Fibroblast of the conjunctiva (primary cell): ENCODE measurements at regions not wholly inside any gene's neighbourhood (a gene's known extent, or its start where the extent isn't known, plus 50 kb on each side); places are given as distances from the start of the nearest gene placed in this dataset.
A peak's percentile ranks its signal among the peaks of the same experiment; 100 is the strongest.

Source experiments
- DNase-seq: peaks from one replicate; pipeline ENCODE4 v3.0.0-alpha.2; 2010; ENCODE audit warnings: low read depth

- DNase-seq: no peak
These were observed 235.2 kb downstream of the KLF5 start for GRCh38 chr13:73293913-73294523.

GRCh38 chr13:73292127-73292526 lies 233.3 kb downstream of the KLF5 start:
- DNase-seq: no peak

- no peak for DNase-seq
These were observed 232.0 kb downstream of the KLF5 start for GRCh38 chr13:73290844-73291243.

GRCh38 chr13:73288596-73288995 lies 229.8 kb downstream of the KLF5 start:
- DNase-seq: no peak

- DNase-seq: no peak
These were observed 229.0 kb downstream of the KLF5 start for GRCh38 chr13:73287831-73288230.

- no peak for DNase-seq
These were observed 228.3 kb downstream of the KLF5 start for GRCh38 chr13:73286942-73287620.

- no peak for DNase-seq
These were observed 227.4 kb downstream of the KLF5 start for GRCh38 chr13:73286177-73286576.

GRCh38 chr13:73284081-73284874 lies 225.5 kb downstream of the KLF5 start:
- no peak for DNase-seq

GRCh38 chr13:73283636-73284035 lies 224.8 kb downstream of the KLF5 start:
- DNase-seq: no peak

- no peak for DNase-seq
These were observed 222.9 kb downstream of the KLF5 start for GRCh38 chr13:73281746-73282145.

GRCh38 chr13:73278186-73278585 lies 219.4 kb downstream of the KLF5 start:
- DNase-seq: no peak

GRCh38 chr13:73275163-73275562 lies 216.4 kb downstream of the KLF5 start:
- DNase-seq: no peak

- no peak for DNase-seq
These were observed 215.3 kb downstream of the KLF5 start for GRCh38 chr13:73274147-73274546.

- peak; percentile 24 for DNase-seq
These were observed 214.9 kb downstream of the KLF5 start for GRCh38 chr13:73273745-73274144.

GRCh38 chr13:73273276-73273675 lies 214.5 kb downstream of the KLF5 start:
- DNase-seq: no peak

GRCh38 chr13:73272831-73273230 lies 214.0 kb downstream of the KLF5 start:
- no peak for DNase-seq

- peak; percentile 8 for DNase-seq
These were observed 209.5 kb downstream of the KLF5 start for GRCh38 chr13:73268306-73268705.

GRCh38 chr13:73266640-73267180 lies 207.9 kb downstream of the KLF5 start:
- DNase-seq: no peak

- no peak for DNase-seq
These were observed 204.2 kb downstream of the KLF5 start for GRCh38 chr13:73262862-73263627.

GRCh38 chr13:73261739-73262216 lies 203.0 kb downstream of the KLF5 start:
- DNase-seq: no peak

GRCh38 chr13:73259061-73260017 lies 200.5 kb downstream of the KLF5 start:
- DNase-seq: no peak
